ENCODE measurements at regions not wholly inside any gene's neighbourhood (a gene's known extent, or its start where the extent isn't known, plus 50 kb on each side); places are given as distances from the start of the nearest gene placed in this dataset.

DNA sequence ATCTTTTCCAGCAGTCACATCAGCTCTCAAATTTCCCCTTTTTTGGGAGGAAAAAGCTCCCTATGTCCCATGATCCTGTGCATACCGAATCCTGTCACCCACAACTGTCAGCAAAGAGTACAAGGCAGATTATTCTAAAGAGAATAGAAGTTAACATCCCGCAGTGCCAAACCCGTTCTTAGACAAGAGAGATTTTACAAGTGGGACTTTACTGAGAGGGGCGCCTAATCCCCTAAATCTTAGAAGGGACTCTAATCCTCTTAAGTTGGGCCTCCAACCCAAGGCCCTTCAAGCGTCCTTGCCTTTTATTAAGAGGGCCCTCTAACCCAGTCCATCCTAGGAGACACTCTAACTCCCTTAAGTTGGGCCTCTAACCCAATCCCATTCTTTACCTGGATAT, 193.9 kb downstream of the CPXCR1 start (continued):
- TF ChIP-seq ZNF331 (CRISPR knock-in tag; IDR thresholded peaks at IDR 0.05; ENCODE audit: low read depth), result no peak
- TF ChIP-seq, protein P1, sequence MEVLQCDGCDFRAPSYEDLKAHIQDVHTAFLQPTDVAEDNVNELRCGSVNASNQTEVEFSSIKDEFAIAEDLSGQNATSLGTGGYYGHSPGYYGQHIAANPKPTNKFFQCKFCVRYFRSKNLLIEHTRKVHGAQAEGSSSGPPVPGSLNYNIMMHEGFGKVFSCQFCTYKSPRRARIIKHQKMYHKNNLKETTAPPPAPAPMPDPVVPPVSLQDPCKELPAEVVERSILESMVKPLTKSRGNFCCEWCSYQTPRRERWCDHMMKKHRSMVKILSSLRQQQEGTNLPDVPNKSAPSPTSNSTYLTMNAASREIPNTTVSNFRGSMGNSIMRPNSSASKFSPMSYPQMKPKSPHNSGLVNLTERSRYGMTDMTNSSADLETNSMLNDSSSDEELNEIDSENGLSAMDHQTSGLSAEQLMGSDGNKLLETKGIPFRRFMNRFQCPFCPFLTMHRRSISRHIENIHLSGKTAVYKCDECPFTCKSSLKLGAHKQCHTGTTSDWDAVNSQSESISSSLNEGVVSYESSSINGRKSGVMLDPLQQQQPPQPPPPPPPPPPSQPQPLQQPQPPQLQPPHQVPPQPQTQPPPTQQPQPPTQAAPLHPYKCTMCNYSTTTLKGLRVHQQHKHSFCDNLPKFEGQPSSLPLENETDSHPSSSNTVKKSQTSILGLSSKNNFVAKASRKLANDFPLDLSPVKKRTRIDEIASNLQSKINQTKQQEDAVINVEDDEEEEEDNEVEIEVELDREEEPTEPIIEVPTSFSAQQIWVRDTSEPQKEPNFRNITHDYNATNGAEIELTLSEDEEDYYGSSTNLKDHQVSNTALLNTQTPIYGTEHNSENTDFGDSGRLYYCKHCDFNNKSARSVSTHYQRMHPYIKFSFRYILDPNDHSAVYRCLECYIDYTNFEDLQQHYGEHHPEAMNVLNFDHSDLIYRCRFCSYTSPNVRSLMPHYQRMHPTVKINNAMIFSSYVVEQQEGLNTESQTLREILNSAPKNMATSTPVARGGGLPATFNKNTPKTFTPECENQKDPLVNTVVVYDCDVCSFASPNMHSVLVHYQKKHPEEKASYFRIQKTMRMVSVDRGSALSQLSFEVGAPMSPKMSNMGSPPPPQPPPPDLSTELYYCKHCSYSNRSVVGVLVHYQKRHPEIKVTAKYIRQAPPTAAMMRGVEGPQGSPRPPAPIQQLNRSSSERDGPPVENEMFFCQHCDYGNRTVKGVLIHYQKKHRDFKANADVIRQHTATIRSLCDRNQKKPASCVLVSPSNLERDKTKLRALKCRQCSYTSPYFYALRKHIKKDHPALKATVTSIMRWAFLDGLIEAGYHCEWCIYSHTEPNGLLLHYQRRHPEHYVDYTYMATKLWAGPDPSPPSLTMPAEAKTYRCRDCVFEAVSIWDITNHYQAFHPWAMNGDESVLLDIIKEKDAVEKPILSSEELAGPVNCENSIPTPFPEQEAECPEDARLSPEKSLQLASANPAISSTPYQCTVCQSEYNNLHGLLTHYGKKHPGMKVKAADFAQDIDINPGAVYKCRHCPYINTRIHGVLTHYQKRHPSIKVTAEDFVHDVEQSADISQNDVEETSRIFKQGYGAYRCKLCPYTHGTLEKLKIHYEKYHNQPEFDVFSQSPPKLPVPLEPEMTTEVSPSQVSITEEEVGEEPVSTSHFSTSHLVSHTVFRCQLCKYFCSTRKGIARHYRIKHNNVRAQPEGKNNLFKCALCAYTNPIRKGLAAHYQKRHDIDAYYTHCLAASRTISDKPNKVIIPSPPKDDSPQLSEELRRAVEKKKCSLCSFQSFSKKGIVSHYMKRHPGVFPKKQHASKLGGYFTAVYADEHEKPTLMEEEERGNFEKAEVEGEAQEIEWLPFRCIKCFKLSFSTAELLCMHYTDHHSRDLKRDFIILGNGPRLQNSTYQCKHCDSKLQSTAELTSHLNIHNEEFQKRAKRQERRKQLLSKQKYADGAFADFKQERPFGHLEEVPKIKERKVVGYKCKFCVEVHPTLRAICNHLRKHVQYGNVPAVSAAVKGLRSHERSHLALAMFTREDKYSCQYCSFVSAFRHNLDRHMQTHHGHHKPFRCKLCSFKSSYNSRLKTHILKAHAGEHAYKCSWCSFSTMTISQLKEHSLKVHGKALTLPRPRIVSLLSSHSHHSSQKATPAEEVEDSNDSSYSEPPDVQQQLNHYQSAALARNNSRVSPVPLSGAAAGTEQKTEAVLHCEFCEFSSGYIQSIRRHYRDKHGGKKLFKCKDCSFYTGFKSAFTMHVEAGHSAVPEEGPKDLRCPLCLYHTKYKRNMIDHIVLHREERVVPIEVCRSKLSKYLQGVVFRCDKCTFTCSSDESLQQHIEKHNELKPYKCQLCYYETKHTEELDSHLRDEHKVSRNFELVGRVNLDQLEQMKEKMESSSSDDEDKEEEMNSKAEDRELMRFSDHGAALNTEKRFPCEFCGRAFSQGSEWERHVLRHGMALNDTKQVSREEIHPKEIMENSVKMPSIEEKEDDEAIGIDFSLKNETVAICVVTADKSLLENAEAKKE (CRISPR knock-in tag; IDR thresholded peaks at IDR 0.05), result no peak

DNA sequence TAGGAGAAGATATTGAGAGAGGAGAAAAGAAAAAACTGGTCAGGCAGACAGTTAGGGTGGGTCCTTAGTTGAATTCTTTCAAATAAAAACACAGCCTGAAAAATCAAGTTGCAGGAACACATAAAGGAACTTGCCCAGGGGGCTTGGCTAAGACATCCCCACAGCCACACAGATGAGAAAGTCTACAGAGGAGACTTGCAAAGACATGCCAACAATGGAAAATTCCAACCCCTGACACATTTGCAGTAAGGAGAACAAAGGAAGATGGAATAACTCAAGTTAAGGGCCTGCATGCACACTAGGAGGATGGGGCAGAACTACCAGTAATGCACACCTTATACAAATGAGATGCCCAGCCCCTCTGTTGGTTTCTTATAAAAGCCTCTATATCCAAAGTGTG, 197.6 kb downstream of the CPXCR1 start:
- no peak for DNase-seq (ENCODE audit: low spot score)
- no peak for TF ChIP-seq EZH2 (IDR thresholded peaks at IDR 0.05; ENCODE audit: low read depth, unreplicated experiment)
- TF ChIP-seq, protein P1 (CRISPR knock-in tag; IDR thresholded peaks at IDR 0.05), result no peak
- no peak for TF ChIP-seq POLR2AphosphoS5 (IDR thresholded peaks at IDR 0.05; ENCODE audit: low read depth)
- TF ChIP-seq, protein P2, sequence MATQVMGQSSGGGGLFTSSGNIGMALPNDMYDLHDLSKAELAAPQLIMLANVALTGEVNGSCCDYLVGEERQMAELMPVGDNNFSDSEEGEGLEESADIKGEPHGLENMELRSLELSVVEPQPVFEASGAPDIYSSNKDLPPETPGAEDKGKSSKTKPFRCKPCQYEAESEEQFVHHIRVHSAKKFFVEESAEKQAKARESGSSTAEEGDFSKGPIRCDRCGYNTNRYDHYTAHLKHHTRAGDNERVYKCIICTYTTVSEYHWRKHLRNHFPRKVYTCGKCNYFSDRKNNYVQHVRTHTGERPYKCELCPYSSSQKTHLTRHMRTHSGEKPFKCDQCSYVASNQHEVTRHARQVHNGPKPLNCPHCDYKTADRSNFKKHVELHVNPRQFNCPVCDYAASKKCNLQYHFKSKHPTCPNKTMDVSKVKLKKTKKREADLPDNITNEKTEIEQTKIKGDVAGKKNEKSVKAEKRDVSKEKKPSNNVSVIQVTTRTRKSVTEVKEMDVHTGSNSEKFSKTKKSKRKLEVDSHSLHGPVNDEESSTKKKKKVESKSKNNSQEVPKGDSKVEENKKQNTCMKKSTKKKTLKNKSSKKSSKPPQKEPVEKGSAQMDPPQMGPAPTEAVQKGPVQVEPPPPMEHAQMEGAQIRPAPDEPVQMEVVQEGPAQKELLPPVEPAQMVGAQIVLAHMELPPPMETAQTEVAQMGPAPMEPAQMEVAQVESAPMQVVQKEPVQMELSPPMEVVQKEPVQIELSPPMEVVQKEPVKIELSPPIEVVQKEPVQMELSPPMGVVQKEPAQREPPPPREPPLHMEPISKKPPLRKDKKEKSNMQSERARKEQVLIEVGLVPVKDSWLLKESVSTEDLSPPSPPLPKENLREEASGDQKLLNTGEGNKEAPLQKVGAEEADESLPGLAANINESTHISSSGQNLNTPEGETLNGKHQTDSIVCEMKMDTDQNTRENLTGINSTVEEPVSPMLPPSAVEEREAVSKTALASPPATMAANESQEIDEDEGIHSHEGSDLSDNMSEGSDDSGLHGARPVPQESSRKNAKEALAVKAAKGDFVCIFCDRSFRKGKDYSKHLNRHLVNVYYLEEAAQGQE (IDR thresholded peaks at IDR 0.05; ENCODE audit: unreplicated experiment), result no peak

More for the DNA sequence above, 197.6 kb downstream of the CPXCR1 start:
- Mint-ChIP-seq H3K36me3 (ENCODE audit: low read depth) (no peaks in the 10 kb centered on the region), H3K27me3 (ENCODE audit: insufficient read depth, low read depth, poor library complexity) (no peaks in the 10 kb centered on the region), H3K4me3 (no peak overlapping the region), H3K9me3 (no peaks in the 10 kb centered on the region), H3K27ac (no peak overlapping the region), H3K4me1 (no peaks in the 10 kb centered on the region)
- no peaks in the 10 kb centered on the region for H3K27me3 ChIP-seq (ENCODE audit: insufficient read depth)
- H3K4me3 ChIP-seq, result no peak overlapping the region
- H3K9me2 ChIP-seq (ENCODE audit: insufficient read depth), result no peaks in the 10 kb centered on the region
- H2AFZ ChIP-seq, result no peak overlapping the region
- H3K4me1 ChIP-seq (ENCODE audit: insufficient read depth), result no peaks in the 10 kb centered on the region
- H3K4me2 ChIP-seq, result no peak overlapping the region
- no peaks in the 10 kb centered on the region for H3K36me3 ChIP-seq (ENCODE audit: insufficient read depth)
- no peak for ATAC-seq
- H3F3A ChIP-seq (replicated peaks; ENCODE audit: low read depth), result no peaks in the 10 kb centered on the region
- no peaks in the 10 kb centered on the region for H3K79me2 ChIP-seq (replicated peaks; ENCODE audit: insufficient read depth)
- no peak overlapping the region for H3K27ac ChIP-seq (ENCODE audit: low read depth)
- no peaks in the 10 kb centered on the region for H4K20me1 ChIP-seq (replicated peaks; ENCODE audit: insufficient read depth)

Measured in GM23338 (cell line).